ENCODE measurements at regions not wholly inside any gene's neighbourhood (a gene's known extent, or its start where the extent isn't known, plus 50 kb on each side); places are given as distances from the start of the nearest gene placed in this dataset.

GRCh38 chr18:27839141-27839540, 337.8 kb downstream of the CDH2 start:
- H3K36me3 ChIP-seq (ENCODE audit: control insufficient read depth in 1 of 2, insufficient read depth in 2 of 2, low read length in 2 of 2), result no peaks in the 10 kb centered on the region
- H3K9me3 ChIP-seq (ENCODE audit: control insufficient read depth in 1 of 2, low read length in 2 of 2), result no peaks in the 10 kb centered on the region
- no peaks in the 10 kb centered on the region for H3K4me1 ChIP-seq (ENCODE audit: control insufficient read depth in 1 of 2, insufficient read depth in 2 of 2, low read length in 2 of 2)
- no peak overlapping the region for H3K9ac ChIP-seq (ENCODE audit: low read depth in 1 of 2, low read length in 2 of 2)
- no peak overlapping the region for H3K27ac ChIP-seq (ENCODE audit: low read depth, low read length)
- no peak overlapping the region for H3K4me3 ChIP-seq (ENCODE audit: low read depth in 1 of 2, low read length in 2 of 2)
- H3K27me3 ChIP-seq (ENCODE audit: control insufficient read depth in 1 of 2, insufficient read depth in 2 of 2, low read length in 2 of 2), result no peaks in the 10 kb centered on the region

GRCh38 chr18:27838225-27838624, 338.7 kb downstream of the CDH2 start:
- no peaks in the 10 kb centered on the region for H3K4me1 ChIP-seq (ENCODE audit: control insufficient read depth in 1 of 2, insufficient read depth in 2 of 2, low read length in 2 of 2)
- no peaks in the 10 kb centered on the region for H3K9me3 ChIP-seq (ENCODE audit: control insufficient read depth in 1 of 2, low read length in 2 of 2)
- no peak overlapping the region for H3K9ac ChIP-seq (ENCODE audit: low read depth in 1 of 2, low read length in 2 of 2)
- H3K4me3 ChIP-seq (ENCODE audit: low read depth in 1 of 2, low read length in 2 of 2), result no peak overlapping the region
- H3K27ac ChIP-seq (ENCODE audit: low read depth, low read length), result no peak overlapping the region
- H3K27me3 ChIP-seq (ENCODE audit: control insufficient read depth in 1 of 2, insufficient read depth in 2 of 2, low read length in 2 of 2), result no peaks in the 10 kb centered on the region
- no peaks in the 10 kb centered on the region for H3K36me3 ChIP-seq (ENCODE audit: control insufficient read depth in 1 of 2, insufficient read depth in 2 of 2, low read length in 2 of 2)

GRCh38 chr18:27826101-27826500, 350.8 kb downstream of the CDH2 start:
- Histone ChIP-seq H3K27me3 (ENCODE audit: control insufficient read depth in 1 of 2, insufficient read depth in 2 of 2, low read length in 2 of 2) (no peaks in the 10 kb centered on the region), H3K4me1 (ENCODE audit: control insufficient read depth in 1 of 2, insufficient read depth in 2 of 2, low read length in 2 of 2) (no peaks in the 10 kb centered on the region), H3K4me3 (ENCODE audit: low read depth in 1 of 2, low read length in 2 of 2) (no peak overlapping the region), H3K27ac (ENCODE audit: low read depth, low read length) (no peak overlapping the region), H3K36me3 (ENCODE audit: control insufficient read depth in 1 of 2, insufficient read depth in 2 of 2, low read length in 2 of 2) (no peaks in the 10 kb centered on the region), H3K9me3 (ENCODE audit: control insufficient read depth in 1 of 2, low read length in 2 of 2) (no peaks in the 10 kb centered on the region), H3K9ac (ENCODE audit: low read depth in 1 of 2, low read length in 2 of 2) (no peak overlapping the region)

- Histone ChIP-seq H3K9ac (ENCODE audit: low read depth in 1 of 2, low read length in 2 of 2) (no peak overlapping the region), H3K27ac (ENCODE audit: low read depth, low read length) (no peak overlapping the region), H3K4me3 (ENCODE audit: low read depth in 1 of 2, low read length in 2 of 2) (no peak overlapping the region), H3K9me3 (ENCODE audit: control insufficient read depth in 1 of 2, low read length in 2 of 2) (no peaks in the 10 kb centered on the region), H3K36me3 (ENCODE audit: control insufficient read depth in 1 of 2, insufficient read depth in 2 of 2, low read length in 2 of 2) (no peaks in the 10 kb centered on the region), H3K27me3 (ENCODE audit: control insufficient read depth in 1 of 2, insufficient read depth in 2 of 2, low read length in 2 of 2) (no peaks in the 10 kb centered on the region), H3K4me1 (ENCODE audit: control insufficient read depth in 1 of 2, insufficient read depth in 2 of 2, low read length in 2 of 2) (no peaks in the 10 kb centered on the region)
Observed at GRCh38 chr18:27825689-27826088, 351.2 kb downstream of the CDH2 start.

GRCh38 chr18:27824841-27825681, 351.9 kb downstream of the CDH2 start:
- no peak overlapping the region for H3K9ac ChIP-seq (ENCODE audit: low read depth in 1 of 2, low read length in 2 of 2)
- no peak overlapping the region for H3K27ac ChIP-seq (ENCODE audit: low read depth, low read length)
- H3K4me1 ChIP-seq (ENCODE audit: control insufficient read depth in 1 of 2, insufficient read depth in 2 of 2, low read length in 2 of 2), result no peaks in the 10 kb centered on the region
- no peaks in the 10 kb centered on the region for H3K9me3 ChIP-seq (ENCODE audit: control insufficient read depth in 1 of 2, low read length in 2 of 2)
- no peaks in the 10 kb centered on the region for H3K27me3 ChIP-seq (ENCODE audit: control insufficient read depth in 1 of 2, insufficient read depth in 2 of 2, low read length in 2 of 2)
- H3K4me3 ChIP-seq (ENCODE audit: low read depth in 1 of 2, low read length in 2 of 2), result no peak overlapping the region
- no peaks in the 10 kb centered on the region for H3K36me3 ChIP-seq (ENCODE audit: control insufficient read depth in 1 of 2, insufficient read depth in 2 of 2, low read length in 2 of 2)

GRCh38 chr18:27824275-27824674, 352.7 kb downstream of the CDH2 start:
- Histone ChIP-seq H3K4me1 (ENCODE audit: control insufficient read depth in 1 of 2, insufficient read depth in 2 of 2, low read length in 2 of 2) (no peaks in the 10 kb centered on the region), H3K27me3 (ENCODE audit: control insufficient read depth in 1 of 2, insufficient read depth in 2 of 2, low read length in 2 of 2) (no peaks in the 10 kb centered on the region), H3K9me3 (ENCODE audit: control insufficient read depth in 1 of 2, low read length in 2 of 2) (no peaks in the 10 kb centered on the region), H3K4me3 (ENCODE audit: low read depth in 1 of 2, low read length in 2 of 2) (no peak overlapping the region), H3K9ac (ENCODE audit: low read depth in 1 of 2, low read length in 2 of 2) (no peak overlapping the region), H3K27ac (ENCODE audit: low read depth, low read length) (no peak overlapping the region), H3K36me3 (ENCODE audit: control insufficient read depth in 1 of 2, insufficient read depth in 2 of 2, low read length in 2 of 2) (no peaks in the 10 kb centered on the region)

- Histone ChIP-seq H3K4me3 (ENCODE audit: low read depth in 1 of 2, low read length in 2 of 2) (no peak overlapping the region), H3K9ac (ENCODE audit: low read depth in 1 of 2, low read length in 2 of 2) (no peak overlapping the region), H3K9me3 (ENCODE audit: control insufficient read depth in 1 of 2, low read length in 2 of 2) (no peaks in the 10 kb centered on the region), H3K36me3 (ENCODE audit: control insufficient read depth in 1 of 2, insufficient read depth in 2 of 2, low read length in 2 of 2) (no peaks in the 10 kb centered on the region), H3K27me3 (ENCODE audit: control insufficient read depth in 1 of 2, insufficient read depth in 2 of 2, low read length in 2 of 2) (no peaks in the 10 kb centered on the region), H3K27ac (ENCODE audit: low read depth, low read length) (no peak overlapping the region), H3K4me1 (ENCODE audit: control insufficient read depth in 1 of 2, insufficient read depth in 2 of 2, low read length in 2 of 2) (no peaks in the 10 kb centered on the region)
Observed at GRCh38 chr18:27823053-27823452, 353.9 kb downstream of the CDH2 start.

- H3K9ac ChIP-seq (ENCODE audit: low read depth in 1 of 2, low read length in 2 of 2), result no peak overlapping the region
- no peaks in the 10 kb centered on the region for H3K9me3 ChIP-seq (ENCODE audit: control insufficient read depth in 1 of 2, low read length in 2 of 2)
- H3K27me3 ChIP-seq (ENCODE audit: control insufficient read depth in 1 of 2, insufficient read depth in 2 of 2, low read length in 2 of 2), result no peaks in the 10 kb centered on the region
- H3K27ac ChIP-seq (ENCODE audit: low read depth, low read length), result no peak overlapping the region
- no peaks in the 10 kb centered on the region for H3K36me3 ChIP-seq (ENCODE audit: control insufficient read depth in 1 of 2, insufficient read depth in 2 of 2, low read length in 2 of 2)
- H3K4me1 ChIP-seq (ENCODE audit: control insufficient read depth in 1 of 2, insufficient read depth in 2 of 2, low read length in 2 of 2), result no peaks in the 10 kb centered on the region
- H3K4me3 ChIP-seq (ENCODE audit: low read depth in 1 of 2, low read length in 2 of 2), result no peak overlapping the region
Observed at GRCh38 chr18:27808683-27809082, 368.2 kb downstream of the CDH2 start.

- Histone ChIP-seq H3K9me3 (ENCODE audit: control insufficient read depth in 1 of 2, low read length in 2 of 2) (no peaks in the 10 kb centered on the region), H3K9ac (ENCODE audit: low read depth in 1 of 2, low read length in 2 of 2) (no peak overlapping the region), H3K4me1 (ENCODE audit: control insufficient read depth in 1 of 2, insufficient read depth in 2 of 2, low read length in 2 of 2) (no peaks in the 10 kb centered on the region), H3K27ac (ENCODE audit: low read depth, low read length) (no peak overlapping the region), H3K4me3 (ENCODE audit: low read depth in 1 of 2, low read length in 2 of 2) (no peak overlapping the region), H3K36me3 (ENCODE audit: control insufficient read depth in 1 of 2, insufficient read depth in 2 of 2, low read length in 2 of 2) (no peaks in the 10 kb centered on the region), H3K27me3 (ENCODE audit: control insufficient read depth in 1 of 2, insufficient read depth in 2 of 2, low read length in 2 of 2) (no peaks in the 10 kb centered on the region)
Observed at GRCh38 chr18:27803957-27804356, 373.0 kb downstream of the CDH2 start.

- H3K36me3 ChIP-seq (ENCODE audit: control insufficient read depth in 1 of 2, insufficient read depth in 2 of 2, low read length in 2 of 2), result no peaks in the 10 kb centered on the region
- H3K4me1 ChIP-seq (ENCODE audit: control insufficient read depth in 1 of 2, insufficient read depth in 2 of 2, low read length in 2 of 2), result no peaks in the 10 kb centered on the region
- H3K4me3 ChIP-seq (ENCODE audit: low read depth in 1 of 2, low read length in 2 of 2), result no peak overlapping the region
- no peak overlapping the region for H3K27ac ChIP-seq (ENCODE audit: low read depth, low read length)
- no peaks in the 10 kb centered on the region for H3K9me3 ChIP-seq (ENCODE audit: control insufficient read depth in 1 of 2, low read length in 2 of 2)
- H3K27me3 ChIP-seq (ENCODE audit: control insufficient read depth in 1 of 2, insufficient read depth in 2 of 2, low read length in 2 of 2), result no peaks in the 10 kb centered on the region
- no peak overlapping the region for H3K9ac ChIP-seq (ENCODE audit: low read depth in 1 of 2, low read length in 2 of 2)
Observed at GRCh38 chr18:27797484-27797883, 379.4 kb downstream of the CDH2 start.
